ENCODE measurements at regions not wholly inside any gene's neighbourhood (a gene's known extent, or its start where the extent isn't known, plus 50 kb on each side); places are given as distances from the start of the nearest gene placed in this dataset.

GRCh38 chr14:95449131-95449530, 67.3 kb downstream of the SYNE3 start:
- Mint-ChIP-seq H3K27me3 (ENCODE audit: insufficient read depth) (no peaks in the 10 kb centered on the region; the same call in 1 of the 2 replicates), H3K4me1 (ENCODE audit: low read depth) (peaks cover 7% of the 10 kb centered on the region; the same call in 1 of the 2 replicates), H3K27ac (no peak overlapping the region), H3K9me3 (no peaks in the 10 kb centered on the region), H3K4me3 (no peak overlapping the region), H3K36me3 (ENCODE audit: low read depth) (peaks cover 6% of the 10 kb centered on the region)
- no peak for DNase-seq
- TF ChIP-seq CTCF (IDR thresholded peaks at IDR 0.05): no peak

GRCh38 chr14:95446470-95446869, 70.0 kb downstream of the SYNE3 start:
- H3K36me3 Mint-ChIP-seq (ENCODE audit: low read depth): peaks cover 6% of the 10 kb centered on the region
- TF ChIP-seq CTCF (IDR thresholded peaks at IDR 0.05): no peak

GRCh38 chr14:95445676-95446075, 70.8 kb downstream of the SYNE3 start:
- Mint-ChIP-seq H3K4me1 (ENCODE audit: low read depth) (peaks cover 27% of the 10 kb centered on the region), H3K27ac (no peak overlapping the region), H3K27me3 (ENCODE audit: insufficient read depth) (no peaks in the 10 kb centered on the region), H3K9me3 (no peaks in the 10 kb centered on the region), H3K4me3 (no peak overlapping the region), H3K36me3 (ENCODE audit: low read depth) (peaks cover 6% of the 10 kb centered on the region)
- no peak for DNase-seq
- no peak for TF ChIP-seq CTCF (IDR thresholded peaks at IDR 0.05)

More at GRCh38 chr14:95446470-95446869, 70.0 kb downstream of the SYNE3 start:
- peaks cover 19% of the 10 kb centered on the region for H3K4me1 Mint-ChIP-seq (ENCODE audit: low read depth)
- H3K27me3 Mint-ChIP-seq (ENCODE audit: insufficient read depth): no peaks in the 10 kb centered on the region; the same call in 1 of the 2 replicates
- no peak for DNase-seq
- no peak overlapping the region for H3K27ac Mint-ChIP-seq
- H3K4me3 Mint-ChIP-seq: no peak overlapping the region
- no peaks in the 10 kb centered on the region for H3K9me3 Mint-ChIP-seq

- Mint-ChIP-seq H3K36me3 (ENCODE audit: low read depth) (peaks cover 6% of the 10 kb centered on the region), H3K27me3 (ENCODE audit: insufficient read depth) (no peaks in the 10 kb centered on the region), H3K27ac (no peak overlapping the region), H3K4me1 (ENCODE audit: low read depth) (peaks cover 32% of the 10 kb centered on the region), H3K9me3 (no peaks in the 10 kb centered on the region), H3K4me3 (no peak overlapping the region)
- TF ChIP-seq CTCF (IDR thresholded peaks at IDR 0.05): no peak
- no peak for DNase-seq
These were observed 71.3 kb downstream of the SYNE3 start for GRCh38 chr14:95445161-95445560.

GRCh38 chr14:95444132-95445129, 72.0 kb downstream of the SYNE3 start:
- Mint-ChIP-seq H3K27me3 (ENCODE audit: insufficient read depth) (no peaks in the 10 kb centered on the region), H3K4me1 (ENCODE audit: low read depth) (peaks cover 32% of the 10 kb centered on the region), H3K4me3 (no peak overlapping the region), H3K36me3 (ENCODE audit: low read depth) (peaks cover 6% of the 10 kb centered on the region), H3K27ac (no peak overlapping the region; the same call in 1 of the 2 replicates), H3K9me3 (no peaks in the 10 kb centered on the region)
- no peak for DNase-seq
- no peak for TF ChIP-seq CTCF (IDR thresholded peaks at IDR 0.05)

Data from HFFc6 (cell line).